ENCODE measurements at regions not wholly inside any gene's neighbourhood (a gene's known extent, or its start where the extent isn't known, plus 50 kb on each side); places are given as distances from the start of the nearest gene placed in this dataset.

- no peaks in the 10 kb centered on the region for H3K27me3 ChIP-seq
- no peaks in the 10 kb centered on the region for H3K36me3 ChIP-seq
- no peaks in the 10 kb centered on the region for H3K4me1 ChIP-seq
- DNase-seq (ENCODE audit: low spot score in 2 of 2): no peak
- H3K27ac ChIP-seq: no peak overlapping the region
- no peak overlapping the region for H3K4me3 ChIP-seq
- peaks cover 0 to 3% of the 10 kb centered on the region in 2 donors for H3K9me3 ChIP-seq
- TF ChIP-seq POLR2A (IDR thresholded peaks at IDR 0.05) (no peak), POLR2AphosphoS5 (IDR thresholded peaks at IDR 0.05) (no peak), CTCF (IDR thresholded peaks at IDR 0.05) (no peak)
- intact Hi-C loops (cut with DNase I; ENCODE audit: low total_unique reads): loop anchor here (5.0 kb wide), 1 partner anchor 323 kb away; no protein-coding TSS in a partner anchor
Measured at GRCh38 chr2:238969857-238970256, 122.0 kb downstream of the TWIST2 start.

GRCh38 chr2:238970553-238971081 is 122.7 kb downstream of the TWIST2 start:
- Histone ChIP-seq H3K36me3 (no peaks in the 10 kb centered on the region), H3K4me1 (no peaks in the 10 kb centered on the region), H3K27me3 (no peaks in the 10 kb centered on the region), H3K9me3 (peaks cover 3 to 4% of the 10 kb centered on the region in 2 donors), H3K4me3 (no peak overlapping the region), H3K27ac (no peak overlapping the region)
- no peak for DNase-seq (ENCODE audit: low spot score in 2 of 2)
- intact Hi-C loops (cut with DNase I; ENCODE audit: low total_unique reads): loop anchor here (5.0 kb wide), 1 partner anchor 323 kb away; no protein-coding TSS in a partner anchor
- peak; percentile 91 to 95 (median 93) for TF ChIP-seq CTCF (IDR thresholded peaks at IDR 0.05)
- TF ChIP-seq POLR2AphosphoS5 (IDR thresholded peaks at IDR 0.05): peak in 1 of 3 donors; percentile 17
- no peak for TF ChIP-seq POLR2A (IDR thresholded peaks at IDR 0.05)

GRCh38 chr2:238971318-238972145 is 123.6 kb downstream of the TWIST2 start:
- no peak for TF ChIP-seq CTCF (IDR thresholded peaks at IDR 0.05)
- TF ChIP-seq POLR2A (IDR thresholded peaks at IDR 0.05): no peak
- no peak for TF ChIP-seq POLR2AphosphoS5 (IDR thresholded peaks at IDR 0.05)
- H3K9me3 ChIP-seq: peaks cover 4 to 7% of the 10 kb centered on the region in 2 donors
- intact Hi-C loops (cut with DNase I; ENCODE audit: low total_unique reads): loop anchor here (5.0 kb wide), 1 partner anchor 324 kb away; no protein-coding TSS in a partner anchor
- H3K27ac ChIP-seq: no peak overlapping the region
- no peaks in the 10 kb centered on the region for H3K36me3 ChIP-seq
- H3K27me3 ChIP-seq: no peaks in the 10 kb centered on the region
- H3K4me1 ChIP-seq: no peaks in the 10 kb centered on the region
- H3K4me3 ChIP-seq: no peak overlapping the region
- no peak for DNase-seq (ENCODE audit: low spot score in 2 of 2)

- no peaks in the 10 kb centered on the region for H3K4me1 ChIP-seq
- H3K4me3 ChIP-seq: no peak overlapping the region
- TF ChIP-seq POLR2A (IDR thresholded peaks at IDR 0.05) (no peak), POLR2AphosphoS5 (IDR thresholded peaks at IDR 0.05) (no peak), CTCF (IDR thresholded peaks at IDR 0.05) (no peak)
- H3K27me3 ChIP-seq: no peaks in the 10 kb centered on the region
- peaks cover 4 to 7% of the 10 kb centered on the region in 2 donors for H3K9me3 ChIP-seq
- DNase-seq (ENCODE audit: low spot score in 2 of 2): no peak
- no peaks in the 10 kb centered on the region for H3K36me3 ChIP-seq
- no peak overlapping the region for H3K27ac ChIP-seq
- intact Hi-C loops (cut with DNase I; ENCODE audit: low total_unique reads): loop anchor here (5.0 kb wide), 1 partner anchor 325 kb away; no protein-coding TSS in a partner anchor
Measured at GRCh38 chr2:238972146-238972445, 124.2 kb downstream of the TWIST2 start.
